CMK (cell line): ENCODE measurements at regions not wholly inside any gene's neighbourhood (a gene's known extent, or its start where the extent isn't known, plus 50 kb on each side); places are given as distances from the start of the nearest gene placed in this dataset.
"Not testable (repeated sequence)": the region's sequence is repeated elsewhere in the genome, so short reads cannot be mapped to it uniquely, and the experiment has no call there.

Experiments used
- DNase-seq: peaks from one replicate; pipeline ENCODE4 v3.0.0-alpha.2; 2010; ENCODE audit warnings: low read depth

DNA sequence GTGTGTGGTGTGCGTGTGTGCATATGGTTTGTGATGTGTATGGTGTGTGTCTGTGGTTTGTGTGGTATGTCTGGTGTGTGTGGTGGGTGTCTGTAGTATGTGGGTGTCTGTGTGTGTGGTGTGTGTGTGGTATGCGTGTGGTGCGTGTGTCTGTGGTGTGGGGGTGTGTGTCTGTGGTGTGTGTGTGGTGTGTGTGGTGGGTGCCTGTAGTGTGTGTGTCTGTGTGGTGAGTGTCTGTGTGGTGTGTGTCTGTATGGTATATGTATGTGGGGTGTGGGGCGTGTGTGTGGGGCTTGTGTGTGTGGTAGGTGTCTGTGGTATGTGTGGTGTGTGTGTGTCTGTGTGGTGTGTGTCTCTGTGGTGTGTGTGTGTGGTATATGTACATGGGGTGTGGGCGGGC, 300.7 kb downstream of the TEX29 start:
- DNase-seq, result no peak

DNA sequence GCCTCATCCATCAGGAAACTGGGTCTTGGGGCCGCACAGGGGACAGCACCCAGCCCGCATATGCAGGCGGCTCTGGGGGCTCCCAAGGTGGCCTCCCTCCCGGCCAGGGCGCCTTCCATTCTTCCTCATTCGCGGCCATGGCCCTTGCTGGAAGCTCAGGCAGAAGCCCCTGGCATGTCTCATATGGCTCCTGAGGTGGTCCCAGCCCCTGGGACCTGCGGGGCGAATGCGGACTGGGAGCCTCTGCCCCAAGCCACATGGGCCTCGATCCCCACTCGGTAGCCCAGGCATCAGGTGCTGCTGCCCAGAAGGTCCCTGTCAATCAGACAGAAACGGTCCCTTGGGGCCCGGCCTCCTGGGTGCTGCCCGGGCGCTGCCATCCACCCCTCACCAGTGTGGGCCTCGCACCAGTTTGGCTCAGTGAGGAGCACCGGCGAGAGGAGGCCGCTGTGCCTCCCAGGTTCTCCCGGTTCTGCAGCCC, 301.6 kb downstream of the TEX29 start:
- no peak for DNase-seq

DNA sequence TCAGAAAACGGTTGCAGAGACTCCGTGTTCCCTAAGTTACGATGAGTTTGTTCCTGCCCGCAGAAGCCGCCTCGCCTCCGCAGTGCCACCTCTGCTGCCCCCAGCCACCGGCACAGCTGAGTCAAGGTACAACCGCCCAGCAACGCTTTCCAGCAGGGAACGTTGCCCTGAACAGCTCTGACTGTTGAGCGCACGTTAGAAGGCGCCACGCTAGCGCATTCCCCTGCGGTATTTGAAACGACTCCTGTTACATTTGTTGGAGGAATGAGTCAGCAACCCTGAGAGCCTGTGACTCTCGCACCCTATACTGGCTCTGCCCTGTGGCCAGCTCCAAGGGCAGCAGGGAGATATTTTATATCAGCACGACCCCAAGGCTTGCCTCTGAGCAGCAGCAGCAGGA, 302.8 kb downstream of the TEX29 start:
- no peak for DNase-seq

DNA sequence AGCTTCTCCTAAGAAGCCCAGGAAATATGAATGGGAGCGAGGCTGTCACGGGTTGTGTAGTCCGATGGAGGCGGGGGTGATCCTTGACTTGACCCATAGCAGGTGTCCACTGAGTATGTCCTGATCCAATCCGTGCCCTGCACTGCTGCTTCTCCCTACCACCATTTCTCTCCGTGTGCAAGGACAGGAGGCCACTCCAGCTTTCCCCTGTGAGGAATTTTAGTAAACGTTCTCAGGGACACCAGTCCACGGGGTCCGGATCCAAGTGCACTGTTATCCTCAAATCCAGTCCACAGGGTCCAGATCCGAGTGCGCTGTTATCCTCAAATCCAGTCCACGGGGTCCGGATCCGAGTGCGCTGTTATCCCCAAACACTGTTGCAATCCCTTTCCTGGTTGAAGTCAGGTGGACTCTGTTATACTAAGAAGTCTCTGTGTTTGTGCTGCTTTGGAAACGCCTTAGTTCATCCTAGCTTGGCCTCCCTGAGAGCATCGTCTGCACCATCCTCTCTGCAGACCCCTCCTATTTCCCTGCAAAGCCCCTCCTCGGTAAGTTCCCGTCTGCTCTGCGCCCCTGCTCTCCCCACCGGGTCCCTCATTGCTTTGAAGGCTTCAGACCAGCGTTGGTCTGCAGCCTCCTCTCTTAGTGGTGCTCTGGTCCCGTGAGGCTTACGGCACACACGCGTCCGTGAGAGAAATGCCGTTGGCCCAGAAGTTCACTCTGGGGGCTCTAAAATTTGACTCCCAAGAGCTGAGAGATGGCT, 303.5 kb downstream of the TEX29 start:
- DNase-seq, result no peak

DNA sequence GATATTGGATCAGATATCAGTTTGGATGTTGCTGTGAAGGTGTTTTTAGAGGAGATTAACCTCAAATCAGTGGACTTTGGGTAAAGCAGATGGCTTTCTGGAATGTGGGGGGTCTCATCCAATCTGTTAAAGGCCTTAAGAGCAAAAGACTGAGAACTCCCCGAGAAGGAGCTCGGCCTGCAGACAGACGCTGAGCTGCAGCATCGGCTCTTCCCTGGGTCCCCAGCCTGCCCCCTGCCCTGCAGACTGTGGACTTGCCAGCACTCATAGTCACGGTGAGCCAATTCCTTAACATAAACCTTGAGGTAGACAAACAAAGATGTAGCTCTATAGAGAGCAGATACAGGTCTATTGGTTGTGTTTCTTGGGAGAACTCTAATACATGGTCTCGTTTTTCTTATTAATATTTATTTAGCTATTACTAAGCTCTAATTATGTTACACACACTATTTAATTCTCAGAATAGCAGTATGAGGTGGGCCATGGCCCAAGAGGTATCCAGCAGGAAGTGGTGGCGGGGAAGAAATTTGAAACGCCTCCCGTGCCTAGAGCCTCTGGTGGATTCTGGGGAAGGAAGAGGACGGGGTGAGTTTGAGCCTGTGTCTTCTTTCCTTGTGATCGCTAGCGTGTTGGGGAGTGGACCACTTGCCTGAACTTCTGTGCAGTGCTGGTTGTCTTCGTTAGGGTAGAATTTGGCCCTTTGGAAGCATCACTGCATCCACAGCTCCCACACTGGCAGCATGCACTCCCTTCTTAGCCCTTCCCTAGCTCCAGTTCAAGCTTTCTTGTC, 305.3 kb downstream of the TEX29 start:
- DNase-seq, result no peak

DNA sequence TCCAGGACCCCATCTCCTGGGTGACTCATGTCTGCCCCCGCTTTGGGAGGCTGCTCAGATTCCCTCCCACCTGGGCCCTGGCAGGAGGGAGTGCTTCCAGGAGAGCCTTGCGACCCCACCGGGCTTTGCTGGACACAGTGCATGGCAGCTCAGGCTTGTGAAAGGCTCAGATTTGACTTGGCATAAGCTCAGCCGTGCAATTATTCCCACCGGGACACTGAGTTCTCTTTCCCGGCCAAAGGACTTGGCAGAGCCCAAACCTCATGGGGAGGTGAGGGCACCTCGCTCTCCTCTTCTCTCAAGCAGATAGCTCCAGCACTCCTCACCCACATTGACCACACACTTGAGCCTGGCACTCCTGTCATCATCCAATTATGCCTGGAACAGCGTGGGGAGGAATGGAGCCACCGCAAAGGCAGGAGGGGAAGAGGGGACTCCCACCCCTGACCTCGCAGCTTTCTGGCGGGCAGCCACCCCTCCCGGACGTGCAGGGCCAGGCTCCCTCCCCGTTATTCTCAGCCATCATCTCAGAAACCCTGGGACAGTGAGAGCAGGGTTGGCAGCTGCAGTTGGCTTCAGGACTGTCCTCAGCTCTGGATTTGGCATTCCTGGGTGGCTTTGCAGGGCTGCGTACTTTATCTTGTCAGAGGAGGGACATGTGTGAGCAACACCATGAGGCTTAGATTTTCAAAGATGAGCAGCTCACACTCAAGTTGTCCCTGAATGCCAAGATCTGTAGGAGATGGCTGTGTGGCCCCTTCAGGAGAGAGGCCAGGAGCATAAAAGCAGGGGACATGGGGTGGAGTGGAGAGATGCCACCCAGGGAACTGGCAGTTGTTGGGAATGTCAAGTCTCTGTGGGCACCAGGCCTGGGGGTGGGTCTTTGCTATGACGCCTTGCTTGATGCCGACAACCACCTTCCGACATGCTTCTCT, 306.2 kb downstream of the TEX29 start:
- no peak for DNase-seq

DNA sequence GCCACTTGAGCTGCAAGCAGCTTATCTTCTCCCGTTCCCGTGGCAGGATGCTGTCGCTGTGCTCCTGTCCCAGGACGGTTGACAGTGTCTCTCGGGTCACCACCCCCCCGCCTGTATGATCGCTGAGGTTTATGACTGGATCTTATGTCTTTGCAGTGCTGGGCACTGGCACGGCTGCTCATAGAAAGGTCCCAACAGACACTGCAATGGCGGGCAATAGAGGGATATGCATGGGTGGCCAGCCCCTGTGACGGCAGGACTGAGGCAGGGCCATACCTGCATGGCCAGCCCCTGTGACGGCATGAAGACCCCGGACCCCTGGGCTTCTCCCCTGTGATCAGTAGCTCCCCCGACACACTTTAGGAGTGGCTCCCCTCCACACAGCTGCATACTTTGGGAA, 307.2 kb downstream of the TEX29 start:
- DNase-seq, result no peak

DNA sequence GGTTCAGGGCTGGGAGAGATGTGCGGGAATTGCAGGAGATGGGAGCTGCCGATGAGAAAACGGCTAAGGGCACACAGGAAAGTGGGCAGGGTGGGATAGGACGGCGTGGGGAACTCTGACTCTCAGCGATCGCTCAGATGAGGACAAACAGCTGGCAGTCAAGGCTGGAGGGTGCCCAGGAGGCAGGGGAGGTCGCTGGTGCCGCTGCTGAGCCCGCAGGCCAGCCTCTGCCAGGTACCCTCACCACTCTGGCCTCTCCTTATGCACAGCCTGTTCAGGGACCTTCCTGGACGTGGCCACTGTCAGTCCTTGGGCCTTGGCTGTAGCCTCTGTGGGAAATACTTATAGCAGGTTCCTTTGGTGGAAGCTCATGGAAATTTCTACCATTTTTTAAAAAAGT, 308.6 kb downstream of the TEX29 start:
- no peak for DNase-seq

DNA sequence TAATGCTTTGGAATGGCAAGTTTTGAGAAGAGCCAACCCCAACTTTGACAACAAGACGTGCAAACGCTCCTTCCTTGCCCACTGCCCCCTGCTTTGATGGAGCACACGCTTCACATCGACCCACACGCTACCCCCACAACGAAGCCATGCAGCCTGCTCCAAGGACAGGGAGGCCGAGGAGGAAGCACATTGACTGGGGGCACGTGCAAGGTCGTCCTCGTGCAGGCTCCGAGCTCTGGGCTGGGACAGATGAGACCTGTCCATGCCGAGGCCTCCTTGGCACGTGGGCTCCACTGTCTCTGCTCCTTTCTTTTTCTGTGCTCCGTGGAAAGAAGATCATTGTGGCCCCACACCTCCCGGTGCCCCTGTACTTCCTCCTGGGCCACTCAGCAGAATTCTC, 309.0 kb downstream of the TEX29 start:
- no peak for DNase-seq

DNA sequence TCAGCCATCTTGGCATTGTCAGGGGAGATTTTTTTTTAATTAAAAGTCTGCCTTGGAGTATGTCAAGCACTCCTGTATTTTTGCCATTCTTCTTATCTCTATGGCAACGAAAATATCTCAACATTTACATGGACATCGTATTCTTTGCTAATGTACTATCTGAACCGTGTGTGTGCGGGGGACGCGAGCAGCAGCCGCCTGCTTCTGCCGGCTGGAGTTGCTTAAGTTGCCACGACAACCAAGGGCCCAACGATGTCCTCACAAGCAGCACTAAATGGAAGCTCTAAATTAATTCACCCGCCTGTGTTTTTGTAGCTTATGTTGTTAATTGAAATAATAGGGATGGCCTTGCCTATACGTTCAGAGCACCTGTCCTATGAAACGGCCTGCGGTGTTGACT, 309.5 kb downstream of the TEX29 start:
- no peak for DNase-seq

DNA sequence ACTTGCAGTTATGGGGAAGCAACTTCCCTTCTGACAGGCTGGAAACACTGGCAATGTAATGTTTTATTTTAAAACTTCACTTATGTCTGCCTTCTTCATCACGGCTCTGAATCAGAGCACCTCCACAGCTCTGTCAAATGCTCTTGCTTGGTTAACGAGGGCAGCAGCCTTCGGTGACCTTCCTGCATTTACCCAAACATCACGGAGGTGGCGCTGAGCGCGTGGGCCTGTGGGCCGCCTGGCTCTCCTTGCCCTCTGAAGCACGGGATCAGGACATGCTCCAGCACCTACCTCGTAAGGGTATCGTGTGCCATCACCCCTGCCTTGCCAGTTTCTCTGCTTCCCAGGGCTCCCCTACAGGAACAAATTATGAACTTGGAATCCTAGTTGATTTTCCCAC, 310.0 kb downstream of the TEX29 start:
- DNase-seq, result no peak

DNA sequence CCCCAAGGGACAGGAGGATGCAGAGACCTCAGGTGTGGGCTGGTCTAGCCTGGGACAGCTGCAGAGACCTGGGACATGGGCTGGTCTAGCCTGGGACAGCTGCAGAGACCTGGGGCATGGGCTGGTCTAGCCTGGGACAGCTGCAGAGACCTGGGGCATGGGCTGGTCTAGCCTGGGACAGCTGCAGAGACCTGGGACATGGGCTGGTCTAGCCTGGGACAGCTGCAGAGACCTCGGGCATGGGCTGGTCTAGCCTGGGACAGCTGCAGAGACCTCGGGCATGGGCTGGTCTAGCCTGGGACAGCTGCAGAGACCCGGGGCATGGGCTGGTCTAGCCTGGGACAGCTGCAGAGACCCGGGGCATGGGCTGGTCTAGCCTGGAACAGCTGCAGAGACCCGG, 310.8 kb downstream of the TEX29 start:
- DNase-seq, result not testable (repeated sequence)

DNA sequence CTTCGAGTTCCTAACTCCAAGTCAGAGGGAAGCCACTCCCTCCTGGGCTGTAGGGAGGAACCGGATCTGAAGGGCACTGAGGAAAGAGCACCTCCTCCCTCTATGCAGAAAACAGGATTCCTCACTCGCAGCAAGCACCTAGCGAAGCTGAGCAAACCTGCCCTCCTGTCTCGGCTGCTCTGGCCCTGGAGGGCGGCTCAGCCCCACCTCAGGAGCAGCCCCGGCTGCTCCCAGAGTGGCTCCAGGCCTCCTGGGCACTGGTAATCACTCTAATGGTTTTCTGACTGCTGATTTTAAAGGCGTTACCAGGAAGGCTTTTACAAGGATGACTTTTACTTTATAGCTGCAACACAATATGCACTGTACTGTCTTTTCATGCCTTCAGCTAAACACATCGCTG, 312.5 kb downstream of the TEX29 start:
- no peak for DNase-seq

DNA sequence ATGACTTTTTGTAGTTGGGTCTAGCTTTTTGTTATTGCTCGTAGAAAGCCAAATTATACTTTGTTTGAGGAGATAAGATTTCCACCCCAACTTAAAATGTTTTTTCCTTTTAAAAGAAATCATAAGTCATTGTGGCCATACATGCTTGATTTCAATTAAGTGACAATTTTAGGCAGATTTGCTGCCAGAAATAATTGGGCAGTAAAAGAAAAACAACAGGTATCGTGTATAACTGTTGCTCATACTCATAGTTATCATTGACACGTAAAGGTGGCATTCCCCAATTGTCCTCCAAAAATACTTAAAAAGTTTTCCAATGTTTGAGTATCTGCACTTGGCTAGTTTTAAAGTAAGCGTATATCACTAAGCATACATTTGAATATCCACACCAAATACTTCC, 313.0 kb downstream of the TEX29 start:
- no peak for DNase-seq

DNA sequence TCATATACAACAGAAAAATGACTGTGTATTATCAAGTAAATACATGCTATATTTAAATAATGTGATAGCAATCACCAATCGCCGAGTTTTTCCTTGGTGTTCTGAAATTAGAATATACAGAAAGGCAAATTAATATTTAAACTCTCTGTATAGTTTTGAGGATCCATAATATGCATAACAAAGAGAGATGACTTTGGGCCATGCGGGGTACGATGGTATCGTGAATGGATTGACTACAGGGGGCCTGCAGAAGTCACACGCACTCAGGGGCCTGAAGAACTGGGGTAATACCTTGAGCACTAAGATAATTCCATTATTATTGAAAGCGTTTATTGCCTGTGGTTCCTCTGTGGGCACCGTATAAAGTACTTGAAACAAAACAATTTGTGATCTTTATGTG, 314.0 kb downstream of the TEX29 start:
- DNase-seq, result no peak

DNA sequence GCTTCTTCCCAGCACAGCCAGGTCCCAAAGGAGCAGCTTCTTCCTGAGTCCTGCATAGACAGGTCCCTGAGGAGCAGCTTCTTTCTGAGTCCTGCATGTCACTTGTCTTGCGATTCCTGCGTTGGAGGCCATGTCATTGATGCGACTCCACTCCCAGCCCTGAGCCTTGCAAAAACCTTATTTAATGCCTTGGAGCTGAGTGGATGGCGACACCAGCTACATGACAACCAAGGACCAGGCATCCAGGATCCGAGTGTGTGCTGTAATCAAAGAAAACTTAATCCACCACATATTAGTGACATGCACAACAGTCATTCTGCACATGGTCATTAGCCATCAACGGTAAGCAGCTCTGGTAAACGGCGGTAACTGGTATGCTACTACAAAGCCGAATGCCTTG, 315.8 kb downstream of the TEX29 start:
- no peak for DNase-seq

DNA sequence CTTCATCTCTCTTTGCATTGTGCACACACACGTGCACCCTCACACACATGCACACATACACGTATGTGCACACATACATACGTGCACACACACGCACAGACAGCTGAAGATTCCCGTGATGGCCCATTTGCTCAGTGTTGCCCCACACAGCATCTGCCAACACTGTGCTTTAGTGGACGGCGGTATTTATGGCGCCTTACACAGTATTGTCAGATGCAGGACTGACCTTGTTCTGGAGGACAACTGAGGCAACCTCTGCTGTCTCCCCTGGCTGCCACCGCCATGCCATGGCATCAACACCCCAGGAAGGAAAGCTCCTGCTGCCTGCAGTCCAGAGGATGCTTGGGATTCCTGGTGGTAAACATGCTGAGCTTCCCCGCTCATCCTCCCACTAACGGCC, 316.4 kb downstream of the TEX29 start:
- DNase-seq, result no peak

DNA sequence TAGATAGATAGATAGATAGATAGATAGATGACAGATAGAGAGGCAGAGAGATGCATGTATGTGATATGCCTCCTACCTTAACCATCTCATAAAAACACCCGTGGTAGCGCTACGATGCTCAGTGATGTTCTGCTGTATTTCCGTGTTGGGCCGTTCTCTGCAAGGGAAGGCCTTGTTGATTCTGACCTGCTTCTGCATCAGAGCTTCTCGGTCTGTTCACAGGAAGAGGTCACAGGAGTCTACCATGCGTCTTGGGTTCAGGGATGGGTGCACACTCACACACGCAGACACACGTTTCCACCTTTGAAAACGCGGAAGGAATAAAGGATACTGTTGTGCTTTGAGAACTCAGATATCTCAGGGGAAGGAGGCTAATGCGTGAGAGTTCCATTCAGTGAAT, 316.9 kb downstream of the TEX29 start:
- DNase-seq, result no peak

DNA sequence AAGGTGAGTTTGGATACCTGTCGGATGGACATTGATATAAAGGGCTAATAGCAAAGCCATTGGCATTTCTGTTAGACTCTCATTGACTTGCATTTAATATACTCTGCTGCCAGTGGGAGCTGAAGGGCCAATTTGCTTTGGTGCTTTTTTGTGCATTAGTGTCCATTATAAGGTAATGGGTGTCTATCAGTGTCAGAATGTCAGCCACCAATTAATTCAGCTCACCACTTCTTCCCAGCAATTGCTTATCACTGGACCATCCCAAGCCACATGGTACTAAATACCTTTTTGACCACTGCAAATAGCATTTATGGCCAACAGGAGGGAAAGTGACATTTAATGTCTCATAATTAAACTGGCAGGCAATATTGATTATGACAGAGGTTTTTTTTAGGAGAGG, 317.8 kb downstream of the TEX29 start:
- DNase-seq, result no peak

DNA sequence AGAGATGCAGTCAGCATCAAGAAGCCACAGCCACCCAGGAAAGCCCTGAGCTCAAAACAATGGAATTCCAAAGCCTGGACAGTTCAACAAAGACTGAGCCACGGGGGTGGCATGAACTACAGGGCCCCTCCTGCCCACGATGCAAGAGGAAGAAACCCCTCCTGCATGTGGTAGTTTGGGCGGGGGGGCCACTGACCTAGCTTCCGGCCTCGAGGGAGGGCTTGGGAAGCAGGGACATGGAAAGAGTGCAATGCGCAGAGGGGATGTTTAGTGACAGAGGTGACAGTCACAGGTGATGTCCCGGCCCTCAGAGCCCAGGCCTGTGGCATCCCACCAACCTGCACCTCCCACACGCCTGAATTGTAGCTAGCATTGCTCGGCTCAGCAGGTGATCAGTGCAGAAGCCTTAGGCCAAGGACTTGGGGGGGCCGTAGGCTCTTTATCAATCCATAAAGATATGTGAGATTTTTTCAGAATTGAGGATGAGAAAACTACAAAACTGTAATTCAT, 318.8 kb downstream of the TEX29 start:
- no peak for DNase-seq

DNA sequence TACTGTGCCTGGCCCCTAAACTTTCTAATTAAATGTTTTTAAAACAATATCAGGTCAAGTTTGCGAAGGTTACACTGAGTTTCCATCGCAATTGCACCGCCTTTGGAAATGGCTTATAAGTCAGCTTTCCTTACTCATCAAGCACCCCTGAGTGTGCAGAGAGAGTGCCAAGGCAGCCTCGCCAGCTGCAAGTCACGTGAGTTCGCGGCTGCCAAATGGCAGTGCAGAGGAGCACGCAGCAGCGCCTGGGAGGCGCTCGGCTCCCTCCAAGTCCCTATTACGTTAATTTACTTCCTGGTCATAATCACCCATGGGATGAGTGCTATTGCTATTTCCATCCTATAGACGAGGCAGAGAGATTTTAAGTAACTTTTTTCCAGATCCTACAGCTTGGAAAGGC, 319.6 kb downstream of the TEX29 start:
- DNase-seq, result no peak

DNA sequence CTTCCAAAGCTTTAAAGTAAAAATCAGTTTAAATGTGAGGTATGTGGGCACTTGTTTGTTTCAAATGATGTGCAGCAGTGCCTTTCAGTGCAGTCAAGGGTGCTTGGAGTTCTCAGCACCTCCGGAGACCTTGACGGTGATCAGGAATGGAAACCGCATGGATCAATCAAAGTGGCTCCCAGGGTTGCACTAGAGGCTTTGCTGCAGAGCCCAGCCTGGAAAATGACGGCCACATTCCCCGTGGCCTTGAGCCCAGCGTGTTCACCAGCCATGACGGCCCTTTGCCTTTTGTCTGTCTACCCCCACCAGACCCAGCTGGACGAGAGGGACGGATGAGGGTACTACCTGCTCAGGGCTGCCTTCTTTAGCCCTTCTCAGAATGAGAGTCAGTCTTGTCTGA, 320.0 kb downstream of the TEX29 start:
- DNase-seq, result no peak
